Right ventricle myocardium inferior (tissue), 1 donor: ENCODE measurements at regions not wholly inside any gene's neighbourhood (a gene's known extent, or its start where the extent isn't known, plus 50 kb on each side); places are given as distances from the start of the nearest gene placed in this dataset.

Experiments used
- ATAC-seq: fragments of 200-7000 bp; cut with Tn5 transposase; one replicate; pipeline ENCODE4 v1.9.1; 2020; ENCODE audit warnings: mild to moderate bottlenecking, moderate library complexity
- DNase-seq: peaks from one replicate; pipeline ENCODE4 v3.0.0; 2021; ENCODE audit errors: missing footprints
- intact Hi-C: fragments of 100-400 bp; cut with DNase I; formaldehyde crosslinking; loops from one replicate; pipeline ENCODE4 v1.11.0; 2022
- donor health status: DM: no; HTN: yes; CAD: no; lungs with severe emphysema.

DNA sequence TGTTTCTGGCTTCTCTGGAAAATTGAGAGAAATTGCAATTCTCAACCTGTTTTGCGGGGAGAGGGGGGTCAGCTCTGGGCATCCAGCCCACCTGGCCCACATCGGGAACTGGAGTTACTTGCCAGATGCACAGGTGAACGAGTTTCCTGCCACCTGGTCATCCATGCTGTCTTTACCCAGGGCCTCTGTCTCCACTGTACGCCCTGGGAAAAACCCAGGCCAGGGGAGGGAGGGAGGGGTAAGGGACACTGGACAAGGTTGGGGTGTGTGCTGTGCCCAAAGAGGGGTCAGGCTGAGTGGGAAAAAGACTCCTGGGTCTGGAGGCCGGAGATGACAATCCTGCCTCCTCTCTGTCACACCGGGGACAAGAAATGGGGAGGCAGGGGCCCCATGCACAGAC lies 307.6 kb downstream of the ZNF536 start:
- ATAC-seq, result no peak
- intact Hi-C loops, result loop anchor here (5.0 to 10.0 kb wide), 5 partner anchors 108 to 1383 kb away; no protein-coding TSS in a partner anchor
- DNase-seq, result no peak

- DNase-seq (no peak), ATAC-seq (no peak)
- intact Hi-C loops, result loop anchor here (10.0 kb wide), 1 partner anchor 1366 kb away; no protein-coding TSS in a partner anchor
These were observed 307.0 kb downstream of the ZNF536 start for GRCh38 chr19:30679153-30679702.

GRCh38 chr19:30678168-30678567 lies 306.0 kb downstream of the ZNF536 start:
- DNase-seq (no peak), ATAC-seq (no peak)
- intact Hi-C loops, result loop anchor here (10.0 kb wide), 1 partner anchor 1367 kb away; no protein-coding TSS in a partner anchor

GRCh38 chr19:30677702-30678101 lies 305.5 kb downstream of the ZNF536 start:
- intact Hi-C loops, result loop anchor here (10.0 kb wide), 1 partner anchor 1367 kb away; no protein-coding TSS in a partner anchor
- ATAC-seq (no peak), DNase-seq (no peak)

GRCh38 chr19:30676990-30677679 lies 305.0 kb downstream of the ZNF536 start:
- ATAC-seq (peak; percentile 59), DNase-seq (peak; percentile 45)
- intact Hi-C loops, result loop anchor here (10.0 kb wide), 1 partner anchor 1368 kb away; no protein-coding TSS in a partner anchor

GRCh38 chr19:30675086-30675485 lies 302.9 kb downstream of the ZNF536 start:
- ATAC-seq, result no peak
- DNase-seq, result no peak
- intact Hi-C loops, result loop anchor here (10.0 kb wide), 1 partner anchor 1370 kb away; no protein-coding TSS in a partner anchor

DNA sequence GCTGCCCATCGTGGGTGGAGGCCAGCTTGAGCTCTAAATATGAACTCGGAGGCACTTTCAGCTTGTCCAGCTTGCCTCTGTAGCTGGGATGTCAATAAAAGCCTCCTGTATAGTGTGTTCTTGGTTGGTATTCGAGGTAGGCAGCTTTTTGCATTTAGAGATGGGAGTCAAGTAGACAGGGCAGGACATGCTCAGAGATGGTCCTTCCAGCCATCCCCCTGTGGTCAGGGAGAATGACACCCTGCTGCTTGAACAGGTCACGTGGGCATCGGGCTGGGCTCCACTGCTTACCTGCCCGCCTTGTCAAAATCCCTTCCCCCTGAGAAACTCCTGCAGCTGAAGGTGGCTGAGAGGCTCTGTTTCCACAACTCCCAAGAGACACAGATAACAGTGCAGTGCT lies 302.5 kb downstream of the ZNF536 start:
- ATAC-seq, result no peak
- intact Hi-C loops, result loop anchor here (10.0 kb wide), 1 partner anchor 1370 kb away; no protein-coding TSS in a partner anchor
- DNase-seq, result no peak

GRCh38 chr19:30673336-30673735 lies 301.2 kb downstream of the ZNF536 start:
- intact Hi-C loops, result loop anchor here (10.0 kb wide), 1 partner anchor 1371 kb away; no protein-coding TSS in a partner anchor
- ATAC-seq (no peak), DNase-seq (no peak)

GRCh38 chr19:30672926-30673325 lies 300.7 kb downstream of the ZNF536 start:
- intact Hi-C loops, result loop anchor here (10.0 kb wide), 1 partner anchor 1372 kb away; no protein-coding TSS in a partner anchor
- no peak for DNase-seq
- no peak for ATAC-seq

DNA sequence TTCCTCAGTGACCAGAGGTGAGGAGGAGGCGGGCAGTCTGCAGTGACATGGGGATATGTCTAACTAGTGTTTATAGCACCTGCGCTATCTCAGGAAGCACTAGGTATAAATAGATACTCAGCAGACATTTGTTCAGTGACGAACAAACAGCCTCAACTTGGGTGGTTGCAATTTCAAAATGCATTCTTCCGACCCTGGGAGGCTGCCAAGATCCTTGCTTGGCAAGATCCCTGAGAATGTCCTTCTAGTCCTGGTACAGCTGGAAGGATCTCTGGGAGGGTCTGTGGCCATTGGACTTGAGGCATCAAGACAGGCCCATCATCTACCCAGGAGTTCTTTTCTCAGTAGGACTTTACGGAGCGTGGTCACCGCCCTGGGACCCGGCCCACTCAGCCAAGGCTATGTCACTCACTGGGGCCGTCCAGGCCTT lies 299.5 kb downstream of the ZNF536 start:
- ATAC-seq (peak; percentile 90), DNase-seq (peak; percentile 62)
- intact Hi-C loops, result loop anchor here (10.0 kb wide), 1 partner anchor 1373 kb away; no protein-coding TSS in a partner anchor

- intact Hi-C loops, result loop anchor here (10.0 kb wide), 1 partner anchor 1374 kb away; no protein-coding TSS in a partner anchor
- no peak for ATAC-seq
These were observed 299.1 kb downstream of the ZNF536 start for GRCh38 chr19:30671367-30671619.

GRCh38 chr19:30670562-30671366 lies 298.6 kb downstream of the ZNF536 start:
- intact Hi-C loops, result loop anchor here (10.0 kb wide), 1 partner anchor 1374 kb away; no protein-coding TSS in a partner anchor
- no peak for ATAC-seq
- peak; percentile 50 for DNase-seq

More at GRCh38 chr19:30671367-30671619, 299.1 kb downstream of the ZNF536 start:
- no peak for DNase-seq

DNA sequence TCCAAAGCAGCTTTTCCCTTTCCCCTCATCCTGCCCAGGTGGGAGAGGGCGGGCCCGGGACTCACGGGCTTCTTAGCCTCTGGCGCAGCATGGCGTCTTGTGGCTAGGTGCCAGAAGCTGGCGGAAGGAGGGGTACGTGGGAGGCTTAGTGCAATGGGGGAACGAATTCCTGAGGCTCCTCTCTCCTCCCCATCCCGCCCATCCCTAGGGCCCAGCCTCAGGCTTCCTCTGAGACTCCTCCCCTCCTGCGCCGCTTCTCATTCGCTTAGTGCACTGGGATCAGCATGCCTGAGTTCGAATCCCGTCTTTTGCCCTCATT lies 297.8 kb downstream of the ZNF536 start:
- intact Hi-C loops, result loop anchor here (10.0 kb wide), 1 partner anchor 1375 kb away; no protein-coding TSS in a partner anchor
- no peak for ATAC-seq
- no peak for DNase-seq

GRCh38 chr19:30669329-30670010 lies 297.3 kb downstream of the ZNF536 start:
- ATAC-seq (no peak), DNase-seq (peak; percentile 84)
- intact Hi-C loops, result loop anchor here (5.0 to 10.0 kb wide), 2 partner anchors 1375 to 1553 kb away; no protein-coding TSS in a partner anchor

GRCh38 chr19:30668521-30669155 lies 296.5 kb downstream of the ZNF536 start:
- no peak for ATAC-seq
- no peak for DNase-seq
- intact Hi-C loops, result loop anchor here (5.0 kb wide), 1 partner anchor 1554 kb away; no protein-coding TSS in a partner anchor

GRCh38 chr19:30667746-30668145 lies 295.6 kb downstream of the ZNF536 start:
- intact Hi-C loops, result loop anchor here (5.0 kb wide), 1 partner anchor 1555 kb away; no protein-coding TSS in a partner anchor
- ATAC-seq (no peak), DNase-seq (no peak)

- intact Hi-C loops, result loop anchor here (5.0 kb wide), 1 partner anchor 1555 kb away; no protein-coding TSS in a partner anchor
- ATAC-seq (no peak), DNase-seq (no peak)
These were observed 295.0 kb downstream of the ZNF536 start for GRCh38 chr19:30667227-30667626.

DNA sequence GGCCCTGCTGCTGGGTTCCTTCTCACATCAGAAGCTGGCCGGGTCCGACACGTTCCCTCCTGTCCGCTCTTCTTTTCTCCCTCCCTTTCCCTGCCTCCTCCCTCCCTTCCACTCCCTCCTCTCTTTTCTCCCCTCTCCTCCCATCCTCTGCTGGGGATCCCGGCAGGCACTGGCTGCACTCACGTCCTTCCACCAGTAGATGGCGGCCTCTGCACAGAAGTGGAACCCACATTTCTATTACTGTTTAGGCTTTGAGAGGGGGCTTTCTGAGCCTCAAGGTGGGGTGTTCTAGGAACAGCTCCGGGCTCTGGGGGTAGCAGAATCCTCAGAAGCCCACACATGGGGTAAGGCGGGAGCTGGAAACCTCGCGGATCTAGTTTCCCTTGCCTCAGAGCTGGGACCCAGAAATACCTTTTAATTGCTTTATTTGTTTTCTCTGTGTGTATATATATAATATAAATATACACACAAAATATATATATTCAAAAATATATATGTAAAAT lies 294.2 kb downstream of the ZNF536 start:
- intact Hi-C loops, result loop anchor here (5.0 kb wide), 1 partner anchor 1556 kb away; no protein-coding TSS in a partner anchor
- ATAC-seq (no peak), DNase-seq (no peak)
